AG09319 (cell line): ENCODE measurements at regions not wholly inside any gene's neighbourhood (a gene's known extent, or its start where the extent isn't known, plus 50 kb on each side); places are given as distances from the start of the nearest gene placed in this dataset.

Source experiments
- DNase-seq: peaks from one replicate; pipeline ENCODE4 v3.0.0-alpha.2; 2010; ENCODE audit warnings: low read depth; ENCODE audit errors: extremely low read depth
- TF ChIP-seq, protein P1 (sequence below): IDR thresholded peaks from 2 replicates; pipeline ENCODE4 v1.5.1; 2011; ENCODE audit warnings: low read depth, mild to moderate bottlenecking, inconsistent platforms, low read length, moderate library complexity

DNA sequence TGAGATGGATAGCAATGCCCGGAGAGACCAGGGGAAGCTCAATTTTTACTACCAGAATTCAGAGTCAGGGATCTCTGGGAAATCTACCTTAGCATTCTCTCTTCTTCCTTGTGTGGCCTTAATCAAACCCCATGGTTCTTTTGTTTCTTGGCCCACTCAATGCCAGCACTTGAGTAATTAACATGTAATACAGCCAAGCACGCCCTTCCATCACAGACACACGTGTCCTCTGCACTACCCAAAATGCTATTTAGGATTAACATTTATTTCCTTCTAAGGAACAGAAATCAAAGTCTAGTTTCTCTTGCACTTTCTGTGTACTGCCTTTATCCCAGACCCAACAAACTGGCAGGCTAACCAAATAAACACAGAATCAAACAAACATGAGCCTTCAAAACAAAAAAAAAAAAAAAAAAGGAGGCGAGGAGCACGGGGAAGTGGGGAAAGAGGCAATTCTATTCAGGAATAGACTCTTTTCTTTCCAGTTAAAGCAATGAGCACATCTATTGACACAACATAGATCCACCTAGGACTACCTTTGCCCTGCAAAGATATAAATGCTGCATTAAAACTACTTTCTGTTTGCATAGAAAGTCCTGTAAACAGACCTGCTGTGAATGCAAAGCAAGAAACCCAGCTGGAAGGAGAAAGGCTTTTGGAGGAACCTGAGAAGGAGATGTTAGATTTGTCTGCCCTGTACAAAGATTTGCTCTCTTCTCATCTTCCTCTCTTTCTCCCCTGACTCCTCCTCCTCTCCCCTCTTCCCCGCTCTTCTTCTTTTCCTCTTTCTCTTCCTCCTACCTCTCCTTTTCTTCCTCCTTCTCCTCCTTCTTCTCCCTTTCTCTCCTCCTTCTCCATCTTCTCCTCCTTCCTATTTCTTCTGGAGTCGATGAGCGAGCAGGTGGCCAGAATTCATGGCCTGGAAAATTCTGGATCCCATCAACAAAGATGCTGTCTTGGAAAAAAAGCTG is 294.4 kb downstream of the NPIPA8 start:
- TF ChIP-seq, protein P1, sequence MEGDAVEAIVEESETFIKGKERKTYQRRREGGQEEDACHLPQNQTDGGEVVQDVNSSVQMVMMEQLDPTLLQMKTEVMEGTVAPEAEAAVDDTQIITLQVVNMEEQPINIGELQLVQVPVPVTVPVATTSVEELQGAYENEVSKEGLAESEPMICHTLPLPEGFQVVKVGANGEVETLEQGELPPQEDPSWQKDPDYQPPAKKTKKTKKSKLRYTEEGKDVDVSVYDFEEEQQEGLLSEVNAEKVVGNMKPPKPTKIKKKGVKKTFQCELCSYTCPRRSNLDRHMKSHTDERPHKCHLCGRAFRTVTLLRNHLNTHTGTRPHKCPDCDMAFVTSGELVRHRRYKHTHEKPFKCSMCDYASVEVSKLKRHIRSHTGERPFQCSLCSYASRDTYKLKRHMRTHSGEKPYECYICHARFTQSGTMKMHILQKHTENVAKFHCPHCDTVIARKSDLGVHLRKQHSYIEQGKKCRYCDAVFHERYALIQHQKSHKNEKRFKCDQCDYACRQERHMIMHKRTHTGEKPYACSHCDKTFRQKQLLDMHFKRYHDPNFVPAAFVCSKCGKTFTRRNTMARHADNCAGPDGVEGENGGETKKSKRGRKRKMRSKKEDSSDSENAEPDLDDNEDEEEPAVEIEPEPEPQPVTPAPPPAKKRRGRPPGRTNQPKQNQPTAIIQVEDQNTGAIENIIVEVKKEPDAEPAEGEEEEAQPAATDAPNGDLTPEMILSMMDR, result no peak
- no peak for DNase-seq

DNA sequence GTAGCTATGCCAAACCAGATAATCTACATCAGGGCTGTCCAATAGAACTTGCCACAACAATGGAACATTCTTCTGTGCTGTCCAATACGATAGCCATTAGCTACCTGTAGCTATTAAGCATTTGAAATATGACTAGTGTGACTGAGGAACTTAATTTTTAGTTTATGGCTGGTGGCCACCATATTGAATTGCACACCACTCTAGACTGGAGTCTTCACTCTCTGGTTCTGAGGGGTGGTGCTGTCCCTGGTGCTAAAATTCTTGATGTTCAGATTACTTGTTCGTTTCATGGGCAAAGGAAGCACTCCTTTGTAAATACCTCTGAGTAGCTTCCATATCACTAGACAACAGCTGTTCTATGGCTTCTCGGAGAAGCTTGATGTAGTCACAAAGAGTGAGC is 296.6 kb downstream of the NPIPA8 start:
- DNase-seq, result no peak
- TF ChIP-seq, protein P1, result no peak

DNA sequence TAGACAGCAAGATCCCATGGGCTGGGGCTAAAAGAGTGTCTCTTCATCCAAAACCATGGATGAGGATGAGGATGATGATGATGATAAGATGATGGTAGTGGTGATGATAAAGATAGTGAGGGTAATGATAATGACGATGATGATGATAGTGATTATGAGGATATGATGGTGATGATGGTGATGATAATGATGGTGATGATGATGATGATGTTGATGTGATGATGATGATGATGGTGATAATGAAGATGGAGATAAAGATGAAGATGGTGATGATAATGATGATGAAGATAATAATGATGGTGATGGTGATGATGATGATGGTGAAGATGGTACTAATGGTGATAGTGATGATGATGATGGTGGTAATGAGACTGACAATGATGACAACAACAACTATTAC is 299.5 kb downstream of the NPIPA8 start:
- DNase-seq, result no peak
- TF ChIP-seq, protein P1, result no peak

DNA sequence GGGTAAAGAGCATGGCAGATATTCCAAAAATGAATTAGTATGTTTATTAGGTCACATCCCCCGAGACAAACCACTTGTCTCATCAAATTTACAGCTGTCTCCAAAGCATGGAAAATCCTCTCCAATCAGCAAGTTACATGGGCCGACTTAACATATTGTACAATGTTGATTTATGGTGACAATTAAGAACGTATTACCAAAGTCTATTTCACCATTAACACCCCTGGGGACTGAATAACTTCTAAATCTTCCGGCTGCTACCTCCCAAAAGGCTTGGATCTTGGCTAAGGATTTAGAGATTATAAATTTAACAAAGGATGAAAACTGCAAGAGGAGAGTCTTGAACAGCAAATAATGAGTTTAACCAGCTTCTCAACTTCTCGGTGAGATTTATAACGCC is 311.9 kb downstream of the NPIPA8 start:
- TF ChIP-seq, protein P1, result no peak

DNA sequence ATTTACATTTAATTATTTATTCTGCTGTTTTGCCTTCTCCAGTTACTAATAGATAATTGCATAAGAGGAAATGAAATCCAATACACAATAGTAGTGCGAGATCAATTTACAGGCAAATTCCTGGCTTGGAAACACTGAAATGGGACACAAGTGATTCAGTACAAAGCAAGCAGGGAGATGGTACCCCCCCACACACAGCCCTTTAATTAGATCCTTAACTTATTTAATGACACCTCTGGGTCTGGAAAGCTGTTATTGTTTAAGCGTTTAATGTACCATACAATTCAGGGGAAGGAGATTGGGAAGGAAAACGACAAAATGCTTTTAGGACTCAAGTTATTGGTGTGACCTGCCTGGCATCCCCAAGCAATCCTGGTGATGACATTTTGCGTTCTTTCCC is 318.2 kb downstream of the NPIPA8 start:
- no peak for DNase-seq
- TF ChIP-seq, protein P1, result no peak

More for the DNA sequence above, 311.9 kb downstream of the NPIPA8 start:
- no peak for DNase-seq

DNA sequence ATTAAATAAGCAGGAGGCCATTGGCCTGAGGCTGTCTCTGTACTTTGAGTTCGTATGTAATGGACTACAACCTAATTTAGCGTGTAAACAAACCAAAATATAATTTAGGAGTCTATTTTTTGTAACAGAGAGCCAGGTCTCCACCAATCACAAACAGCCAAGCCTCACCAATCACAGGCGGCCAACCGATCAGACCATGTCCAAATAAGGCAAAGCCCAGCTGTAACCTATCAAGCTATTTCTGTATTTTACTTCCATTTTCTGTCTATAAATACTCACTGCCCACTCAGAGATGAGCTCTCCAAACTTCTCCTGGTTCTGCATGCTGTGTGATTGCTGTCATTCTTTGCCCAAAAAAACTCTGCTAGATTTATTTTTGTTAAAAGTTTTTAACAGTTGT is 322.7 kb downstream of the NPIPA8 start:
- DNase-seq, result no peak
- TF ChIP-seq, protein P1, result no peak

DNA sequence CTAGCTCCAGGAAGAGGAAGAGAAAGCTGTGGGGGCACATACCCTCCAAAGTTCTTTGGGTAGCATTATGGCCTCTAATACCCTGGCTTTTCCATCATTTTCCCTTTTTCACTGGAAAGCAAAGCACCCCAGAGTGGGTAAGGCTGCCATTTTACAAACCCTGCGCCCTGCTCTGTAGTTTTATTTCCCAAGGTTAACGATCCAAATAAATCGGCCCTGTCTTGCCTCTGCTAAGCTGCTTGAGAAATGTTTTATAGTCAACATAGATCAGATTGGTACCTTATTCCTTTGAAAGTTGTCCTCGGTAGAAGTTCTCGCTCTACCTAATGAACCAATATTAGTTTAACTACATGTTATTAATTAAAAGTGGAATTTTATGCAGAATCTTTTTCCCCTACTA is 328.2 kb downstream of the NPIPA8 start:
- TF ChIP-seq, protein P1, result no peak
- DNase-seq, result no peak
